Lower leg skin (tissue), 3 donors: ENCODE measurements at regions not wholly inside any gene's neighbourhood (a gene's known extent, or its start where the extent isn't known, plus 50 kb on each side); places are given as distances from the start of the nearest gene placed in this dataset.

Source experiments
- POLR2A ChIP-seq, 2 donors: fragments of 450-650 bp; IDR thresholded peaks; one replicate each; pipeline ENCODE4 v1.6.1; 2016 to 2017; ENCODE audit warnings: antibody characterized with exemption in 2 of 2, mild to moderate bottlenecking in 1 of 2, moderate library complexity in 1 of 2
- TF ChIP-seq, protein P1 (sequence below), 3 donors: fragments of 450-650 bp; IDR thresholded peaks; one replicate each; pipeline ENCODE4 v1.5.1; 2016; ENCODE audit warnings: antibody characterized with exemption in 3 of 3, mild to moderate bottlenecking in 3 of 3, moderate library complexity in 2 of 3

DNA sequence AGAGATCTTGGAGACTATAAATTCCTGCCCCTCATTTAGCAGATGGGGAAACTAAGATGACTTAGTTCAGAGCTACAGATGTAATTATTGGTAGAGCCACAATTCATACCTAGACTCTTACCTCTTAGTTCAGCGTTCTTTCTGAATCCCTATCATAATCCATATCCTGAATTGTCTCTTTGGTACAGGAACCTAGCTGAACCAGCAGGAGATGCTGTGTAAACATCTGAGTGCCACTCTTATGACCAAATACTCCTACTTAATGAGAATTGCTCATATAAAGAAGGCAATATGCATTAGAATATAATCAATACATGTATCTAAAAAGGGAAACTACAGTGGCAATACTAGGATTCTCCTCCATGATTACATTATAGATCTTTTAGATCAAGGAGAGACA, 459.0 kb downstream of the SIPA1L2 start:
- TF ChIP-seq, protein P1, sequence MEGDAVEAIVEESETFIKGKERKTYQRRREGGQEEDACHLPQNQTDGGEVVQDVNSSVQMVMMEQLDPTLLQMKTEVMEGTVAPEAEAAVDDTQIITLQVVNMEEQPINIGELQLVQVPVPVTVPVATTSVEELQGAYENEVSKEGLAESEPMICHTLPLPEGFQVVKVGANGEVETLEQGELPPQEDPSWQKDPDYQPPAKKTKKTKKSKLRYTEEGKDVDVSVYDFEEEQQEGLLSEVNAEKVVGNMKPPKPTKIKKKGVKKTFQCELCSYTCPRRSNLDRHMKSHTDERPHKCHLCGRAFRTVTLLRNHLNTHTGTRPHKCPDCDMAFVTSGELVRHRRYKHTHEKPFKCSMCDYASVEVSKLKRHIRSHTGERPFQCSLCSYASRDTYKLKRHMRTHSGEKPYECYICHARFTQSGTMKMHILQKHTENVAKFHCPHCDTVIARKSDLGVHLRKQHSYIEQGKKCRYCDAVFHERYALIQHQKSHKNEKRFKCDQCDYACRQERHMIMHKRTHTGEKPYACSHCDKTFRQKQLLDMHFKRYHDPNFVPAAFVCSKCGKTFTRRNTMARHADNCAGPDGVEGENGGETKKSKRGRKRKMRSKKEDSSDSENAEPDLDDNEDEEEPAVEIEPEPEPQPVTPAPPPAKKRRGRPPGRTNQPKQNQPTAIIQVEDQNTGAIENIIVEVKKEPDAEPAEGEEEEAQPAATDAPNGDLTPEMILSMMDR (IDR thresholded peaks at IDR 0.05), result no peak
- no peak for TF ChIP-seq POLR2A (IDR thresholded peaks at IDR 0.05)
